ENCODE measurements at regions not wholly inside any gene's neighbourhood (a gene's known extent, or its start where the extent isn't known, plus 50 kb on each side); places are given as distances from the start of the nearest gene placed in this dataset.

DNA sequence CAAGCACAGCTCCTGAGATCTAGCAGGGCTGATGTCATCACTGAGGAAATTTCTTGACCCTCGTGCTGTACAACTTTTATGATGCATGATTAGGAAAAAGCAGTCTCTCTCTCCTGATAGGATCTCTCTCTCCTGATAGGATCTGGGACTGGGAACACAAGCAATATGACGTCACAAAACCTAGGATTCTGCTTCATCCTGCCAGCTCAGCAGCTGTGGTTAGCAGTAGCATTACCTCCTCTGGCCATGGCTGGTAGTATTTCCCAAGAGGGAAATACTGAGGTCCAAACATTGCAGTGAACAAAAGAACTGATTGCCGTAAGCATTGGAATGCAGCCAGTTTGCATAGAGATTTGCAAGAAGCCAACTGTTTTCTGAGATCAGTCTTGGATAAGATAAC lies 521.2 kb upstream of the POU3F3 start:
- Histone ChIP-seq H3K4me1 (no peaks in the 10 kb centered on the region), H3K27me3 (no peaks in the 10 kb centered on the region), H3K4me3 (no peak overlapping the region), H3K27ac (no peak overlapping the region), H3K9me3 (no peaks in the 10 kb centered on the region), H3K36me3 (no peaks in the 10 kb centered on the region)
- intact Hi-C loops (cut with DNase I; ENCODE audit: low total_unique reads) = no loop called here
- TF ChIP-seq POLR2A (IDR thresholded peaks at IDR 0.05) = no peak
- TF ChIP-seq, protein P1, sequence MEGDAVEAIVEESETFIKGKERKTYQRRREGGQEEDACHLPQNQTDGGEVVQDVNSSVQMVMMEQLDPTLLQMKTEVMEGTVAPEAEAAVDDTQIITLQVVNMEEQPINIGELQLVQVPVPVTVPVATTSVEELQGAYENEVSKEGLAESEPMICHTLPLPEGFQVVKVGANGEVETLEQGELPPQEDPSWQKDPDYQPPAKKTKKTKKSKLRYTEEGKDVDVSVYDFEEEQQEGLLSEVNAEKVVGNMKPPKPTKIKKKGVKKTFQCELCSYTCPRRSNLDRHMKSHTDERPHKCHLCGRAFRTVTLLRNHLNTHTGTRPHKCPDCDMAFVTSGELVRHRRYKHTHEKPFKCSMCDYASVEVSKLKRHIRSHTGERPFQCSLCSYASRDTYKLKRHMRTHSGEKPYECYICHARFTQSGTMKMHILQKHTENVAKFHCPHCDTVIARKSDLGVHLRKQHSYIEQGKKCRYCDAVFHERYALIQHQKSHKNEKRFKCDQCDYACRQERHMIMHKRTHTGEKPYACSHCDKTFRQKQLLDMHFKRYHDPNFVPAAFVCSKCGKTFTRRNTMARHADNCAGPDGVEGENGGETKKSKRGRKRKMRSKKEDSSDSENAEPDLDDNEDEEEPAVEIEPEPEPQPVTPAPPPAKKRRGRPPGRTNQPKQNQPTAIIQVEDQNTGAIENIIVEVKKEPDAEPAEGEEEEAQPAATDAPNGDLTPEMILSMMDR (IDR thresholded peaks at IDR 0.05) = no peak
- DNase-seq = no peak

- intact Hi-C loops (cut with DNase I; ENCODE audit: low total_unique reads) = no loop called here
- Histone ChIP-seq H3K4me1 (no peaks in the 10 kb centered on the region), H3K27me3 (no peaks in the 10 kb centered on the region), H3K9me3 (no peaks in the 10 kb centered on the region), H3K36me3 (no peaks in the 10 kb centered on the region), H3K27ac (no peak overlapping the region), H3K4me3 (no peak overlapping the region)
- TF ChIP-seq, protein P1 (IDR thresholded peaks at IDR 0.05) = no peak
- TF ChIP-seq POLR2A (IDR thresholded peaks at IDR 0.05) = no peak
- no peak for DNase-seq
These were observed 516.0 kb upstream of the POU3F3 start for GRCh38 chr2:104337869-104338268.

DNA sequence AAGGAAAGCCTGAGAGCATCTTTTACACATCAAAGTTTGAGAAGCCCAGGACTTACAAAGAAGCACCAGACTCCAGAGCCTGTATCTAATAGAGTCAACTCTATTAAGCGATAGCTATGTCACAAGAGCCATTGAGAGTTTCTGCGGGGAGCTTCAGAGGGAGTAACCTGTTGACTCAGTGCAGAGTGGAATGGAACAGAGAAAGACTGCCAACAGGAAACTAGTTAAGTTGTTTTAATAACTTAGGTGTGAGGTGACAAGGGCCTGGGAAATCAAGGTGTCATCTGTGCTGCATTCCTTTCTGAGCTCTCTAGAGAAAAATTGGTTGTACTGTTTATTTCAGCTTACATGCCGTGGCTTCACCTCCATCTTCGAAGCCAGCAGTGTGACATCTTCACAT lies 513.8 kb upstream of the POU3F3 start:
- no peaks in the 10 kb centered on the region for H3K27me3 ChIP-seq
- TF ChIP-seq POLR2A (IDR thresholded peaks at IDR 0.05) = no peak
- TF ChIP-seq, protein P1 (IDR thresholded peaks at IDR 0.05) = no peak
- H3K4me3 ChIP-seq = no peak overlapping the region
- intact Hi-C loops (cut with DNase I; ENCODE audit: low total_unique reads) = no loop called here
- H3K4me1 ChIP-seq = no peaks in the 10 kb centered on the region
- no peak for DNase-seq
- H3K27ac ChIP-seq = no peak overlapping the region
- no peaks in the 10 kb centered on the region for H3K36me3 ChIP-seq
- no peaks in the 10 kb centered on the region for H3K9me3 ChIP-seq

DNA sequence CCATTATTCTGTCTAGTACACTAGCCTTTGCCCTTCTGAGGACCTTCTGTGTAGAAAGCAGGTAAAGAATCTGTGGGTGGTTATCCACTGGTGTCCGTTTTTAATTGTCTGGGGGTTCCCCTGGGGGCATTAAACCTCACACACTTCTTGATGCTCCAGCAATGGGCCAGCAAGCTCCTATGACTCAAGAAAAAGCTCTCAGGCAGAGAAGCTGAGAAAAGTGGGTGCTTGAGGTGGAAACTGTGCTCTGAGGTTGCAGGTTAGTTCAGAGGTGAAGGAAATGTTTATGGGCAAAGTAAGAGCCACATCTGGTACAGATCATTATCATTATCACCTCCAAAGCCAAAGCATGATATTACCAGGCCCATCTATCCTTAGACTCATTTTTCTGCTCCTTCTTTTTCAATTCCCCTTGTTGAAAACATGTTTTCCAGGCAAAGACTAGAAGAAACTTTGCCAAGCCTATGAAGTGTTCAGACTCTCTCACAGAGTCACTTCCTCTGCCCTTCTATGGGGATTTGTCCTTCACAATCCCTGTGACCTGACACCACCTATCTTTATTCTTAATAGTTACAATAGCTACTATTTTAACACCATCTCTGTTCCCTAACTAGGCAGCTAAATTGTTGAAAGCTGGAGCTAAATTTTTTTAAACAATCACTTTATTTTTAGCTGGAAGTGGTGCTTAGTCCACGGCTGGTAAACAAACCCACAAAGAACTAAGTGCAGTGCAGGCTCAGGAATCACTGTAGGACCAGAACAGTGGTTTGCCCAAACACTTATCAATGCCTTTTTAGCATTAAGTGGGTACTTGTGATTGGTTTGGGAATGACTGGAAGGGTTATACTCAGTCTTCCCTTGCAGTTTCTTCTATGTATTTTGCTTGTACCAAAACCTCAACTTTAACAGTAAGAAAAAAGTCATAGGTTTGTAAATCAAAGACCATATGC lies 512.8 kb upstream of the POU3F3 start:
- no peaks in the 10 kb centered on the region for H3K9me3 ChIP-seq
- no peaks in the 10 kb centered on the region for H3K27me3 ChIP-seq
- no peaks in the 10 kb centered on the region for H3K4me1 ChIP-seq
- TF ChIP-seq, protein P1 (IDR thresholded peaks at IDR 0.05) = no peak
- TF ChIP-seq POLR2A (IDR thresholded peaks at IDR 0.05) = no peak
- intact Hi-C loops (cut with DNase I; ENCODE audit: low total_unique reads) = no loop called here
- H3K4me3 ChIP-seq = no peak overlapping the region
- no peak overlapping the region for H3K27ac ChIP-seq
- no peak for DNase-seq
- no peaks in the 10 kb centered on the region for H3K36me3 ChIP-seq

DNA sequence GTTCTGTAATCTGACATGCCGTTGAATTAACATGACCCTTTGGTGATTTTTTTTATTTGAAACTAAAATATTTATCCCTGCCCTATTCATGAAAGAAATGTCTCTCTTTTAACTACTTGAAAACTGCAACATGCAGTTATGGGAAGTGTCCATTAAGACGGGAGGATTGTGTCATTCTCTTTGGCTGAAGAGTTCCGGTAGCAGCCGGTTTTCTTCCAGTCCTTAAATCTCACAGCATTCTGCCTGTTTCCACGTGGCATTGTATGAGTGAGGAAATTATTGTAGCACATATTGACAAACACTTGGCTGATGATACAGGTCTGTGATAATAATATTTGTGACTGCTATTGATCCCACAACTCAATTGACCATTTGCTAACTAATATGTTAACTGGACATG lies 509.6 kb upstream of the POU3F3 start:
- no peak for DNase-seq
- TF ChIP-seq, protein P1 (IDR thresholded peaks at IDR 0.05) = no peak
- TF ChIP-seq POLR2A (IDR thresholded peaks at IDR 0.05) = no peak
- no peaks in the 10 kb centered on the region for H3K27me3 ChIP-seq
- no peak overlapping the region for H3K27ac ChIP-seq
- no peak overlapping the region for H3K4me3 ChIP-seq
- intact Hi-C loops (cut with DNase I; ENCODE audit: low total_unique reads) = no loop called here
- H3K9me3 ChIP-seq = no peaks in the 10 kb centered on the region
- H3K4me1 ChIP-seq = no peaks in the 10 kb centered on the region
- H3K36me3 ChIP-seq = no peaks in the 10 kb centered on the region

All from uterus (tissue), 3 donors.